ENCODE measurements at regions not wholly inside any gene's neighbourhood (a gene's known extent, or its start where the extent isn't known, plus 50 kb on each side); places are given as distances from the start of the nearest gene placed in this dataset.

DNA sequence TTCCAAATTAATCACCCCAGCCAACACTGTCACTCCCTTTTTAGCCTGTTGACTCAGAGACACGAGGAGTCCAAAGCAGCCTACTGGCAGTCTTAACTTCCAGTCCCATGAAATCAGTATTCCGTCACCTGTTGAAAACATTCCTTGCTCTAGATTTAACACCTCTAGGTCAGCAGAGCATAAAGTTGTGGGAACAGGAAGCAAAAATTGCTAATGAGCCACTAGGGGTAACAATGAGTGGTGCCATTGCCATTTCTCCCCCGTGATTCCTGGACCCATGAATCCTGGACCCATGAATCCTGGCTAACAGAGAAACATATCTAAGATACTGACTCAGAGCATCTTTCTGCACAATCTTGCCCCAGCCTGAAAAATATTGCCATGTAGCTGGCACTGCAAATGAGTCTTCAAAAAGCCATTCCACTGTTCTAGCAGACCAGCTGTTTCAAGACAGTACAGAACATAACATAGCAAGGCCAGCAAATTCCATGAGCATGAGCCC is 252.7 kb upstream of the PTER start:
- Histone ChIP-seq H3K9me3 (no peaks in the 10 kb centered on the region), H3K4me1 (ENCODE audit: control insufficient read depth in 1 of 2, extremely low read depth in 1 of 2, insufficient read depth in 2 of 2, low read length in 2 of 2) (no peaks in the 10 kb centered on the region), H3K27ac (ENCODE audit: low read length) (no peak overlapping the region), H3K4me3 (ENCODE audit: control insufficient read depth in 1 of 2, extremely low read depth in 1 of 2, low read length in 1 of 2) (no peak overlapping the region), H3K27me3 (replicated peaks in 1 of 2; ENCODE audit: control insufficient read depth in 2 of 2, extremely low read depth in 1 of 2, insufficient read depth in 2 of 2, low read length in 1 of 2) (peaks cover 0 to 2% of the 10 kb centered on the region in 2 experiments), H3K36me3 (ENCODE audit: control insufficient read depth in 2 of 2, extremely low read depth in 1 of 2, insufficient read depth in 1 of 2, low read length in 1 of 2) (no peaks in the 10 kb centered on the region)
- ChIA-PET CTCF (no interaction called here), POLR2A (no interaction called here)
- H3K4me1 Mint-ChIP-seq, result no peaks in the 10 kb centered on the region
- no peak overlapping the region for H3K4me3 Mint-ChIP-seq
- DNase-seq (no peak), ATAC-seq (replicated peaks in 1 of 4) (no peak)
- H3K9me3 Mint-ChIP-seq, result no peaks in the 10 kb centered on the region
- H3K27ac Mint-ChIP-seq, result no peak overlapping the region
- H3K36me3 Mint-ChIP-seq, result no peaks in the 10 kb centered on the region
- 90% methylated on average over 2 of the region's 3 CpGs for WGBS (ENCODE audit: insufficient coverage)
- peaks cover 3 to 6% of the 10 kb centered on the region in 2 donors for H3K27me3 Mint-ChIP-seq

DNA sequence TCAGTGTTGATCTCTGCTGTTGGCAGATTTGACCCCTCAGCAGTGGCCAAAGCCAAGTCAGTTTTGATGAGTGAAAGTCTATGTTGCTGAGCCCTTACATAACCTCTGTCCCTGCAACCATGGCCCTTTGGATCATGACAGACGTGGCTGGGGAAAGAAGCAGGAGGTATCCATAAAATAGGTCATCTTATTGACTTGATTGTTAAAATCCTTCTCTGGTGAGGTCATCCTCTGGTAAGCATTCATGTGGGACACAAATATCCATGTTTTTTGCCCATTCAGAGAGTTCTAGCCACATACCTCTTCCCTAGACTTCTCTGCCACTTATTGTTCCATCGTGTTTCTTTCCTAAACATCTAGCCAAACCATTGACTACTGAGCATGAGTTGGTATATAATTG is 251.9 kb upstream of the PTER start:
- no peak for DNase-seq
- POLR2A ChIA-PET, result no interaction called here
- no peak overlapping the region for H3K27ac Mint-ChIP-seq
- H3K9me3 ChIP-seq, result no peaks in the 10 kb centered on the region
- CTCF ChIA-PET, result no interaction called here
- no peaks in the 10 kb centered on the region for H3K4me1 ChIP-seq (ENCODE audit: control insufficient read depth in 1 of 2, extremely low read depth in 1 of 2, insufficient read depth in 2 of 2, low read length in 2 of 2)
- peaks cover 0 to 2% of the 10 kb centered on the region in 2 experiments for H3K27me3 ChIP-seq (replicated peaks in 1 of 2; ENCODE audit: control insufficient read depth in 2 of 2, extremely low read depth in 1 of 2, insufficient read depth in 2 of 2, low read length in 1 of 2)
- no peak overlapping the region for H3K4me3 ChIP-seq (ENCODE audit: control insufficient read depth in 1 of 2, extremely low read depth in 1 of 2, low read length in 1 of 2)
- H3K9me3 Mint-ChIP-seq, result peaks cover 0 to 2% (median 0%) of the 10 kb centered on the region in 3 donors
- H3K36me3 Mint-ChIP-seq, result no peaks in the 10 kb centered on the region
- no peak overlapping the region for H3K27ac ChIP-seq (ENCODE audit: low read length)
- no peak for ATAC-seq (replicated peaks in 1 of 4)
- H3K4me3 Mint-ChIP-seq, result no peak overlapping the region
- WGBS (ENCODE audit: insufficient coverage), result no CpG with 5 or more reads among the region's 2 CpGs
- H3K36me3 ChIP-seq (ENCODE audit: control insufficient read depth in 2 of 2, extremely low read depth in 1 of 2, insufficient read depth in 1 of 2, low read length in 1 of 2), result no peaks in the 10 kb centered on the region
- peaks cover 3% of the 10 kb centered on the region in 2 donors for H3K27me3 Mint-ChIP-seq
- H3K4me1 Mint-ChIP-seq, result no peaks in the 10 kb centered on the region

DNA sequence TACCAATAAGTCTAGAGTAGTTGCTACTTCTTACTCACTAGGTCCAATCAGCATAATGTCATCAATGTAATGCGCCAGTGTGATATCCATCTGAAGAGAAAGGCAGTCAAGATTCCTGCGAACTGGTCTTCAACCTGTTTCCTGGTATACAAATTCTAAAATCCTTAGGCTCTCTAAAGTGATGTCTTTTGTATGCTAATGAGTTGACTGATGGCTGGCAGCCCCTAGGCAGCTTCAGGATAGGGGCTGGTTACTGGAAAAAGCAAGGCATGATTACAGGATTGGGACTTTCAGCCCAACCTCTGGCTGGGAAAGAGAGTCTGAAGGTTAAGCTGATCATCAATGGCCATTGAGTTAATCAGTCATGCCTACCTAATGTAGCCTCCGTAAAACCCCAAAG is 250.2 kb upstream of the PTER start:
- no peaks in the 10 kb centered on the region for H3K36me3 ChIP-seq (ENCODE audit: control insufficient read depth in 2 of 2, extremely low read depth in 1 of 2, insufficient read depth in 1 of 2, low read length in 1 of 2)
- no CpG with 5 or more reads among the region's 3 CpGs for WGBS (ENCODE audit: insufficient coverage)
- H3K4me1 ChIP-seq (ENCODE audit: control insufficient read depth in 1 of 2, extremely low read depth in 1 of 2, insufficient read depth in 2 of 2, low read length in 2 of 2), result no peaks in the 10 kb centered on the region
- ATAC-seq (replicated peaks in 1 of 4) (no peak), DNase-seq (no peak)
- ChIA-PET POLR2A (no interaction called here), CTCF (no interaction called here)
- no peak overlapping the region for H3K4me3 ChIP-seq (ENCODE audit: control insufficient read depth in 1 of 2, extremely low read depth in 1 of 2, low read length in 1 of 2)
- no peak overlapping the region for H3K27ac Mint-ChIP-seq
- no peaks in the 10 kb centered on the region for H3K9me3 ChIP-seq
- no peaks in the 10 kb centered on the region for H3K27me3 ChIP-seq (replicated peaks in 1 of 2; ENCODE audit: control insufficient read depth in 2 of 2, extremely low read depth in 1 of 2, insufficient read depth in 2 of 2, low read length in 1 of 2)
- H3K27ac ChIP-seq (ENCODE audit: low read length), result no peak overlapping the region
- peaks cover 0 to 4% (median 0%) of the 10 kb centered on the region in 3 donors for H3K9me3 Mint-ChIP-seq
- no peaks in the 10 kb centered on the region for H3K4me1 Mint-ChIP-seq
- H3K27me3 Mint-ChIP-seq, result peaks cover 3% of the 10 kb centered on the region in 2 donors
- H3K4me3 Mint-ChIP-seq, result no peak overlapping the region
- no peaks in the 10 kb centered on the region for H3K36me3 Mint-ChIP-seq

DNA sequence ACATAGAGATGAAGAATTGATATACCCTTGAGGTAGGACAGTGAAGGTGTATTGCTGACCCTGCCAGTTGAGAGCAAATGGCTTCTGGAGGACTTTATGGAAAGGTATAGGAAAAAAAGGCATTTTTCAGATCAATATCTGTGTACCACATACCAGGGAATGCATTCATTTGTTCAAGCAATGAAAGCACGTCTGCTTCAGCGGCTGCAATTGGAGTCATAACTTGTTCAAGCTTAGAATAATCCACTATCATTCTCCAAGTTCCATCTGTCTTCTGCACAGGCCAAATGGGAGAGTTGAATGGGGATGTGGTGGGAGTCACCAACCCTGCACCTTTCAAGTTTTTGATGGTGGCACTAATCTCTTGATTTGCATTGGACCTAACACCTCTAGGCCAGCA is 249.6 kb upstream of the PTER start:
- Histone ChIP-seq H3K4me3 (ENCODE audit: control insufficient read depth in 1 of 2, extremely low read depth in 1 of 2, low read length in 1 of 2) (no peak overlapping the region), H3K27me3 (replicated peaks in 1 of 2; ENCODE audit: control insufficient read depth in 2 of 2, extremely low read depth in 1 of 2, insufficient read depth in 2 of 2, low read length in 1 of 2) (no peaks in the 10 kb centered on the region), H3K27ac (ENCODE audit: low read length) (no peak overlapping the region), H3K4me1 (ENCODE audit: control insufficient read depth in 1 of 2, extremely low read depth in 1 of 2, insufficient read depth in 2 of 2, low read length in 2 of 2) (no peaks in the 10 kb centered on the region), H3K36me3 (ENCODE audit: control insufficient read depth in 2 of 2, extremely low read depth in 1 of 2, insufficient read depth in 1 of 2, low read length in 1 of 2) (no peaks in the 10 kb centered on the region), H3K9me3 (no peaks in the 10 kb centered on the region)
- POLR2A ChIA-PET, result no interaction called here
- Mint-ChIP-seq H3K9me3 (peaks cover 0 to 4% (median 0%) of the 10 kb centered on the region in 3 donors), H3K4me1 (no peaks in the 10 kb centered on the region), H3K27me3 (peaks cover 0 to 3% of the 10 kb centered on the region in 2 donors), H3K36me3 (no peaks in the 10 kb centered on the region), H3K27ac (no peak overlapping the region), H3K4me3 (no peak overlapping the region)
- no peak for ATAC-seq (replicated peaks in 1 of 4)
- CTCF ChIA-PET, result no interaction called here
- DNase-seq, result no peak
- no CpG with 5 or more reads among the region's 2 CpGs for WGBS (ENCODE audit: insufficient coverage)

DNA sequence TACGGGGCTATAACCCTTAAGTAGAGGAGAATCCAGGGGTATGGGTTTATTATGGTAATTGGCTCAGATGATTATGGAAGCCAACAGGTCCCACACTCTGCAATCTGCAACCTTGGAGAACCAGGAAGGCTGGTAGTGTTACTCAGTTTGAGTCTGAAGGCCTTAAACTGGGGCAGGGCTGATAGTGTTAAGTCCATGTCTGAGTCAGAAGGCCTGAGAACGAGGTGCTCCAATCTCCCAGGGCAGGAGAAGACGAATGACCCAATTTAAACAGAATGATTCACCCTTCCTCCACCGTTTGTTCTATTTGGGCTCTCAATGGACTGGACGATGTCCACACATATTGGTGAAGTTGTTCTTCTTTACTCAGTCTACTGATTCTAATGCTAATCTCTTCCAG is 244.5 kb upstream of the PTER start:
- H3K36me3 Mint-ChIP-seq, result no peaks in the 10 kb centered on the region

DNA sequence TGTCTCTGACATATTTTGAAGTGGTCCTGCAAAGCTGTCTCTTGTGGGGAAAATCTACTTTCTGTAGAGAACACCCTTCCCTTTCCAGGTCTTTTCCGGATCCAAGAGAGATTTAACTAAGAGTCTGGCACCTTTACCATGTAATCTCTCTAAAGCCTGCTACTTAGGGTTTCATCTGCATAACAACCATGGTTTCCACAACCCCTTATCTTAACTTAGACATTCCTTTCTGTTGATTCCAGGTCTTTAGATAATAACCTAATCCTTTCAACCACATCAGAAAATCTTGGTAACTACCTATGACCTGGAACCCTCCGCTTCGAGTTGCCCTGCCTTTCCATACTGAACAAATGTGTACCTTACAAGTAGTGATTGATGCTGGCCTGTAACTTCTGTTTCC is 243.6 kb upstream of the PTER start:
- no peaks in the 10 kb centered on the region for H3K36me3 Mint-ChIP-seq

More for the DNA sequence above, 244.5 kb upstream of the PTER start:
- no peaks in the 10 kb centered on the region for H3K36me3 ChIP-seq (ENCODE audit: control insufficient read depth in 2 of 2, extremely low read depth in 1 of 2, insufficient read depth in 1 of 2, low read length in 1 of 2)
- ATAC-seq (replicated peaks in 1 of 4) (no peak), DNase-seq (no peak)
- H3K9me3 ChIP-seq, result no peaks in the 10 kb centered on the region
- ChIA-PET CTCF (no interaction called here), POLR2A (no interaction called here)
- H3K4me1 ChIP-seq (ENCODE audit: control insufficient read depth in 1 of 2, extremely low read depth in 1 of 2, insufficient read depth in 2 of 2, low read length in 2 of 2), result no peaks in the 10 kb centered on the region
- peaks cover 0 to 15% (median 10%) of the 10 kb centered on the region in 3 donors for H3K4me1 Mint-ChIP-seq
- H3K9me3 Mint-ChIP-seq, result peaks cover 0 to 10% (median 0%) of the 10 kb centered on the region in 3 donors
- WGBS (ENCODE audit: insufficient coverage), result 34% methylated on average over 3 of the region's 5 CpGs
- H3K27me3 Mint-ChIP-seq, result no peaks in the 10 kb centered on the region
- H3K27ac Mint-ChIP-seq, result no peak overlapping the region
- no peaks in the 10 kb centered on the region for H3K27me3 ChIP-seq (replicated peaks in 1 of 2; ENCODE audit: control insufficient read depth in 2 of 2, extremely low read depth in 1 of 2, insufficient read depth in 2 of 2, low read length in 1 of 2)
- H3K4me3 Mint-ChIP-seq, result no peak overlapping the region
- no peak overlapping the region for H3K27ac ChIP-seq (ENCODE audit: low read length)
- H3K4me3 ChIP-seq (ENCODE audit: control insufficient read depth in 1 of 2, extremely low read depth in 1 of 2, low read length in 1 of 2), result no peak overlapping the region

More for the DNA sequence above, 243.6 kb upstream of the PTER start:
- ChIA-PET POLR2A (no interaction called here), CTCF (no interaction called here)
- Mint-ChIP-seq H3K9me3 (peaks cover 0 to 10% (median 0%) of the 10 kb centered on the region in 3 donors), H3K27me3 (no peaks in the 10 kb centered on the region), H3K4me1 (peaks cover 0 to 15% (median 10%) of the 10 kb centered on the region in 3 donors), H3K4me3 (no peak overlapping the region), H3K27ac (no peak overlapping the region)
- Histone ChIP-seq H3K36me3 (ENCODE audit: control insufficient read depth in 2 of 2, extremely low read depth in 1 of 2, insufficient read depth in 1 of 2, low read length in 1 of 2) (no peaks in the 10 kb centered on the region), H3K27ac (ENCODE audit: low read length) (no peak overlapping the region), H3K9me3 (no peaks in the 10 kb centered on the region), H3K4me1 (ENCODE audit: control insufficient read depth in 1 of 2, extremely low read depth in 1 of 2, insufficient read depth in 2 of 2, low read length in 2 of 2) (no peaks in the 10 kb centered on the region), H3K4me3 (ENCODE audit: control insufficient read depth in 1 of 2, extremely low read depth in 1 of 2, low read length in 1 of 2) (no peak overlapping the region), H3K27me3 (replicated peaks in 1 of 2; ENCODE audit: control insufficient read depth in 2 of 2, extremely low read depth in 1 of 2, insufficient read depth in 2 of 2, low read length in 1 of 2) (no peaks in the 10 kb centered on the region)
- no peak for DNase-seq
- no CpG with 5 or more reads among the region's 3 CpGs for WGBS (ENCODE audit: insufficient coverage)
- ATAC-seq (replicated peaks in 1 of 4), result no peak

Measured in T-cell (primary cell).